ENCODE measurements at regions not wholly inside any gene's neighbourhood (a gene's known extent, or its start where the extent isn't known, plus 50 kb on each side); places are given as distances from the start of the nearest gene placed in this dataset.

GRCh38 chr13:52955472-52955874, 73.1 kb upstream of the OLFM4 start:
- TF ChIP-seq ZFX (IDR thresholded peaks at IDR 0.05; ENCODE audit: borderline replicate concordance): no peak
- no peak for TF ChIP-seq CTCF (IDR thresholded peaks at IDR 0.05)
- H3K27ac ChIP-seq: no peak overlapping the region

GRCh38 chr13:52954838-52955237, 73.8 kb upstream of the OLFM4 start:
- no peak overlapping the region for H3K27ac ChIP-seq
- TF ChIP-seq ZFX (IDR thresholded peaks at IDR 0.05; ENCODE audit: borderline replicate concordance) (no peak), CTCF (IDR thresholded peaks at IDR 0.05) (no peak)

- TF ChIP-seq CTCF (IDR thresholded peaks at IDR 0.05): no peak
- no peak for TF ChIP-seq ZFX (IDR thresholded peaks at IDR 0.05; ENCODE audit: borderline replicate concordance)
- H3K27ac ChIP-seq: no peak overlapping the region
Measured at GRCh38 chr13:52950436-52950956, 78.1 kb upstream of the OLFM4 start.

- no peak for TF ChIP-seq CTCF (IDR thresholded peaks at IDR 0.05)
- no peak for TF ChIP-seq ZFX (IDR thresholded peaks at IDR 0.05; ENCODE audit: borderline replicate concordance)
- no peak overlapping the region for H3K27ac ChIP-seq
Measured at GRCh38 chr13:52949742-52950141, 78.9 kb upstream of the OLFM4 start.

GRCh38 chr13:52949044-52949443, 79.6 kb upstream of the OLFM4 start:
- H3K27ac ChIP-seq: no peak overlapping the region
- TF ChIP-seq ZFX (IDR thresholded peaks at IDR 0.05; ENCODE audit: borderline replicate concordance): no peak
- no peak for TF ChIP-seq CTCF (IDR thresholded peaks at IDR 0.05)

- TF ChIP-seq CTCF (IDR thresholded peaks at IDR 0.05): no peak
- no peak for TF ChIP-seq ZFX (IDR thresholded peaks at IDR 0.05; ENCODE audit: borderline replicate concordance)
Measured at GRCh38 chr13:52947921-52948373, 80.7 kb upstream of the OLFM4 start.

GRCh38 chr13:52945348-52945747, 83.3 kb upstream of the OLFM4 start:
- H3K27ac ChIP-seq: no peak overlapping the region
- TF ChIP-seq ZFX (IDR thresholded peaks at IDR 0.05; ENCODE audit: borderline replicate concordance) (no peak), CTCF (IDR thresholded peaks at IDR 0.05) (no peak)

More at GRCh38 chr13:52947921-52948373, 80.7 kb upstream of the OLFM4 start:
- no peak overlapping the region for H3K27ac ChIP-seq

Measured in 22Rv1 (cell line).